ENCODE measurements at regions not wholly inside any gene's neighbourhood (a gene's known extent, or its start where the extent isn't known, plus 50 kb on each side); places are given as distances from the start of the nearest gene placed in this dataset.

DNA sequence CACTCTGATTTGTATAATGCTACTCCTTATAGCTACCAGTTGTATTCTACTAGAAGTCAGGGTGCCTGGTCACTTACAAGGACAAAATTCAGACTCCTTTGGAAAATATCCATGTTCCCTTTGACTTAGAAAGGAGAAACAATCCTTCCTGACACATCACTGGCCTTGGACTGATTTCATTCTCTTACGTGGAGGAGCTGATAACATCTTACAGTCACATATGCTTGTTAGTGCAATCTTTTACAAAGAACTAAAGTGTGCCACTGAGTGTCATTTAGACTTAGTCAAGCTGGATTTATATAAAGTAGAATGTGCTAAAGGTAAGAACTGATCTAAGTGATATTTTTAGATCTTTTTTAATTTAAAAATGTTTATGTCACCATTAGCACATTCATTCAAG, 131.0 kb upstream of the TMTC2 start:
- TF ChIP-seq EZH2 (IDR thresholded peaks at IDR 0.05; ENCODE audit: low read depth): no peak
- TF ChIP-seq, protein P1, sequence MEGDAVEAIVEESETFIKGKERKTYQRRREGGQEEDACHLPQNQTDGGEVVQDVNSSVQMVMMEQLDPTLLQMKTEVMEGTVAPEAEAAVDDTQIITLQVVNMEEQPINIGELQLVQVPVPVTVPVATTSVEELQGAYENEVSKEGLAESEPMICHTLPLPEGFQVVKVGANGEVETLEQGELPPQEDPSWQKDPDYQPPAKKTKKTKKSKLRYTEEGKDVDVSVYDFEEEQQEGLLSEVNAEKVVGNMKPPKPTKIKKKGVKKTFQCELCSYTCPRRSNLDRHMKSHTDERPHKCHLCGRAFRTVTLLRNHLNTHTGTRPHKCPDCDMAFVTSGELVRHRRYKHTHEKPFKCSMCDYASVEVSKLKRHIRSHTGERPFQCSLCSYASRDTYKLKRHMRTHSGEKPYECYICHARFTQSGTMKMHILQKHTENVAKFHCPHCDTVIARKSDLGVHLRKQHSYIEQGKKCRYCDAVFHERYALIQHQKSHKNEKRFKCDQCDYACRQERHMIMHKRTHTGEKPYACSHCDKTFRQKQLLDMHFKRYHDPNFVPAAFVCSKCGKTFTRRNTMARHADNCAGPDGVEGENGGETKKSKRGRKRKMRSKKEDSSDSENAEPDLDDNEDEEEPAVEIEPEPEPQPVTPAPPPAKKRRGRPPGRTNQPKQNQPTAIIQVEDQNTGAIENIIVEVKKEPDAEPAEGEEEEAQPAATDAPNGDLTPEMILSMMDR (conservative IDR thresholded peaks at IDR 0.05): no peak
- H3K9me3 ChIP-seq (ENCODE audit: insufficient read depth, low read depth): no peaks in the 10 kb centered on the region
- no peaks in the 10 kb centered on the region for H3K27me3 ChIP-seq (ENCODE audit: insufficient read depth, low read depth)
- no peak overlapping the region for H3K27ac ChIP-seq
- H3K36me3 ChIP-seq (ENCODE audit: low read depth): no peaks in the 10 kb centered on the region
- H2AFZ ChIP-seq: no peak overlapping the region
- BruUV-seq (replicated peaks): no TSS peak
- peaks cover 13% of the 10 kb centered on the region; the same call in 1 of the 2 replicates for H3K4me1 ChIP-seq (replicated peaks; ENCODE audit: insufficient read depth)
- ChIA-PET CTCF (no interaction called here), POLR2A (ENCODE audit: unreplicated experiment) (no interaction called here)
- H3K79me2 ChIP-seq (ENCODE audit: low read depth): no peaks in the 10 kb centered on the region
- no peaks in the 10 kb centered on the region for H4K20me1 ChIP-seq (ENCODE audit: insufficient read depth)
- H3K4me2 ChIP-seq: no peak overlapping the region
- no peak overlapping the region for H3K4me3 ChIP-seq
- intact Hi-C loops (cut with micrococcal nuclease; ENCODE audit: unreplicated experiment): no loop called here
- H3K9me2 ChIP-seq (ENCODE audit: insufficient read depth): no peaks in the 10 kb centered on the region; the same call in 1 of the 2 replicates
- no peak for DNase-seq
- H3F3A ChIP-seq (ENCODE audit: insufficient read depth, low read depth): no peaks in the 10 kb centered on the region

- Histone ChIP-seq H2AFZ (no peak overlapping the region), H3K27ac (no peak overlapping the region), H3K9me2 (ENCODE audit: insufficient read depth) (no peaks in the 10 kb centered on the region), H3K36me3 (ENCODE audit: low read depth) (no peaks in the 10 kb centered on the region), H3K4me2 (no peak overlapping the region), H3K9me3 (ENCODE audit: insufficient read depth, low read depth) (no peaks in the 10 kb centered on the region), H3K4me1 (replicated peaks; ENCODE audit: insufficient read depth) (no peaks in the 10 kb centered on the region), H3K79me2 (ENCODE audit: low read depth) (no peaks in the 10 kb centered on the region), H3K27me3 (ENCODE audit: insufficient read depth, low read depth) (no peaks in the 10 kb centered on the region), H4K20me1 (ENCODE audit: insufficient read depth) (no peaks in the 10 kb centered on the region), H3F3A (ENCODE audit: insufficient read depth, low read depth) (no peaks in the 10 kb centered on the region), H3K4me3 (no peak overlapping the region)
- intact Hi-C loops (cut with micrococcal nuclease; ENCODE audit: unreplicated experiment): no loop called here
- ChIA-PET POLR2A (ENCODE audit: unreplicated experiment) (no interaction called here), CTCF (no interaction called here)
- no peak for TF ChIP-seq EZH2 (IDR thresholded peaks at IDR 0.05; ENCODE audit: low read depth)
- TF ChIP-seq, protein P1 (conservative IDR thresholded peaks at IDR 0.05): no peak
- BruUV-seq (replicated peaks): no TSS peak
- no peak for DNase-seq
Observed at GRCh38 chr12:82565966-82566365, 120.7 kb upstream of the TMTC2 start.

DNA sequence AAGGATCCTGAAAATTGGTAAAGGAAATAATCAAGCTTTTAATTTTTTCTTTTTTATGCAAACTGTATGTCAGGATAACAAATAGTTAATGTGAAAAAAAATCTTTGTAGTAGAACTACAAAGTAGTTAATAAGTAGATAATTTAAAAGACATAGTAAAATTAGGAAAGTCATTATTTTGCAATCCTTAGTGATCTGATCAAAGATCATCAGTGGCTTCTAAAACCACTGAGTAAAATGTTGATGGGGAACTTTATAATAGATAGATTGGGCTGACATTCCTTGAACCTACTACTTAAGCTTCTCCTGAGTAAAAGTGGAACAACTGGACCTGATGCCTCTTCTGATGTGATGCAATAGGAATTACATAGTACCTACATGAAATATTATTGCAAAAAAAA, 119.0 kb upstream of the TMTC2 start:
- no peak overlapping the region for H3K4me2 ChIP-seq
- H3K9me3 ChIP-seq (ENCODE audit: insufficient read depth, low read depth): no peaks in the 10 kb centered on the region
- no peaks in the 10 kb centered on the region for H4K20me1 ChIP-seq (ENCODE audit: insufficient read depth)
- H3K9me2 ChIP-seq (ENCODE audit: insufficient read depth): no peaks in the 10 kb centered on the region
- H3K36me3 ChIP-seq (ENCODE audit: low read depth): no peaks in the 10 kb centered on the region
- BruUV-seq (replicated peaks): no TSS peak
- no peak overlapping the region for H3K27ac ChIP-seq
- TF ChIP-seq EZH2 (IDR thresholded peaks at IDR 0.05; ENCODE audit: low read depth): no peak
- TF ChIP-seq, protein P1 (conservative IDR thresholded peaks at IDR 0.05): no peak
- no peaks in the 10 kb centered on the region for H3F3A ChIP-seq (ENCODE audit: insufficient read depth, low read depth)
- no peak overlapping the region for H2AFZ ChIP-seq
- DNase-seq: no peak
- ChIA-PET CTCF (no interaction called here), POLR2A (ENCODE audit: unreplicated experiment) (no interaction called here)
- intact Hi-C loops (cut with micrococcal nuclease; ENCODE audit: unreplicated experiment): no loop called here
- H3K79me2 ChIP-seq (ENCODE audit: low read depth): no peaks in the 10 kb centered on the region
- H3K27me3 ChIP-seq (ENCODE audit: insufficient read depth, low read depth): no peaks in the 10 kb centered on the region
- no peaks in the 10 kb centered on the region for H3K4me1 ChIP-seq (replicated peaks; ENCODE audit: insufficient read depth)
- H3K4me3 ChIP-seq: no peak overlapping the region

All from PC-9 (cell line).